ENCODE measurements at regions not wholly inside any gene's neighbourhood (a gene's known extent, or its start where the extent isn't known, plus 50 kb on each side); places are given as distances from the start of the nearest gene placed in this dataset.

GRCh38 chr6:95095855-95096254, 481.5 kb upstream of the MANEA start:
- TF ChIP-seq CTCF (IDR thresholded peaks at IDR 0.05; ENCODE audit: insufficient read depth, low read depth, low read length): no peak
- TF ChIP-seq EZH2 (IDR thresholded peaks at IDR 0.05; ENCODE audit: insufficient read depth, low read length): no peak

Data from astrocyte (in vitro differentiated cells and primary cell).